Stimulated activated CD4-positive, alpha-beta T cell treated with anti-CD3 and anti-CD28 coated beads, TNF-alpha, amount 100 ng/mL, for 24 hours (primary cell): ENCODE measurements at regions not wholly inside any gene's neighbourhood (a gene's known extent, or its start where the extent isn't known, plus 50 kb on each side); places are given as distances from the start of the nearest gene placed in this dataset.
"Not testable (repeated sequence)": the region's sequence is repeated elsewhere in the genome, so short reads cannot be mapped to it uniquely, and the experiment has no call there.

Experiments used
- DNase-seq, 3 experiments: peaks; one replicate each; pipeline ENCODE4 v3.0.0-alpha.2; 2020; ENCODE audit warnings: low read depth in 3 of 3

GRCh38 chr5:152456815-152457443 lies 51.9 kb upstream of the NMUR2 start:
- no peak for DNase-seq

GRCh38 chr5:152462021-152462721 lies 57.1 kb upstream of the NMUR2 start:
- no peak for DNase-seq

GRCh38 chr5:152464048-152464447 lies 59.0 kb upstream of the NMUR2 start:
- no peak for DNase-seq

- no peak for DNase-seq
Measured at GRCh38 chr5:152465140-152465539, 60.1 kb upstream of the NMUR2 start.

GRCh38 chr5:152466085-152466745 lies 61.1 kb upstream of the NMUR2 start:
- DNase-seq = no peak

- no peak for DNase-seq
Measured at GRCh38 chr5:152470167-152470566, 65.1 kb upstream of the NMUR2 start.

- DNase-seq = no peak
Measured at GRCh38 chr5:152472083-152472482, 67.0 kb upstream of the NMUR2 start.

- no peak for DNase-seq
Measured at GRCh38 chr5:152474961-152475360, 69.9 kb upstream of the NMUR2 start.

GRCh38 chr5:152477536-152477935 lies 72.5 kb upstream of the NMUR2 start:
- DNase-seq = no peak

- DNase-seq = not testable (repeated sequence)
Measured at GRCh38 chr5:152479866-152480265, 74.8 kb upstream of the NMUR2 start.

GRCh38 chr5:152480677-152481076 lies 75.6 kb upstream of the NMUR2 start:
- not testable (repeated sequence) for DNase-seq

- no peak for DNase-seq
Measured at GRCh38 chr5:152487130-152487529, 82.1 kb upstream of the NMUR2 start.

GRCh38 chr5:152488869-152489268 lies 83.8 kb upstream of the NMUR2 start:
- no peak for DNase-seq

- DNase-seq = no peak
Measured at GRCh38 chr5:152499814-152500535, 94.9 kb upstream of the NMUR2 start.

GRCh38 chr5:152501294-152501693 lies 96.2 kb upstream of the NMUR2 start:
- DNase-seq = no peak

GRCh38 chr5:152503206-152503605 lies 98.1 kb upstream of the NMUR2 start:
- no peak for DNase-seq

- peak in 2 of 3 experiments; percentile 4 to 16 for DNase-seq
Measured at GRCh38 chr5:152505442-152506042, 100.5 kb upstream of the NMUR2 start.

GRCh38 chr5:152511120-152511519 lies 106.0 kb upstream of the NMUR2 start:
- no peak for DNase-seq

GRCh38 chr5:152511531-152512132 lies 106.6 kb upstream of the NMUR2 start:
- no peak for DNase-seq

GRCh38 chr5:152514827-152515397 lies 109.8 kb upstream of the NMUR2 start:
- DNase-seq = no peak

GRCh38 chr5:152523964-152524363 lies 118.9 kb upstream of the NMUR2 start:
- no peak for DNase-seq
